ENCODE measurements at regions not wholly inside any gene's neighbourhood (a gene's known extent, or its start where the extent isn't known, plus 50 kb on each side); places are given as distances from the start of the nearest gene placed in this dataset.

DNA sequence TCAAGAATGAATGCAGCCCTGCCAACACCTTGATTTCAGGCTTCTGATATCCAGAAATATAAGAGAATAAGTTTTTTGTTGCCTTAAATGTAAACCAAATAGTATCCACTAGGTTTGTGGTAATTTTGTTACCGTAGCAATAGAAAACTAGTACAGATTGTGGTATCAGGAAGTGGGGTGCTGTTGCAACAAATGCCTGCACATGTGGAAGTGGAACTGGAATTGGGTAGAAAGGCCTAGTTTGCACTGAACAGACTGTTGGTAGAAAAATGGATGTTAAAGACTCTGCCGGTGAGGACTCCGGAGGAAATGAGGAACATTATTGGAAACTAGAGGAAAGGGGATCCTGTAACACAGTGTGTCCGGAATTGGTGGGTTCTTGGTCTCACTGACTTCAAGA lies 145.8 kb upstream of the MGAT5 start:
- TF ChIP-seq CTCF (IDR thresholded peaks at IDR 0.05) (no peak), POLR2A (IDR thresholded peaks at IDR 0.05) (no peak)
